CD4-positive, alpha-beta T cell (primary cell): ENCODE measurements at regions not wholly inside any gene's neighbourhood (a gene's known extent, or its start where the extent isn't known, plus 50 kb on each side); places are given as distances from the start of the nearest gene placed in this dataset.

Experiments used
- ATAC-seq: fragments of 200-7000 bp; cut with Tn5 transposase; one replicate; pipeline ENCODE4 v1.10.0; 2022; ENCODE audit warnings: mild to moderate bottlenecking; ENCODE audit not compliant: poor library complexity
- CTCF ChIA-PET: fragments of 350-600 bp; sonication (Branson Sonifier 250); formaldehyde crosslinking; loops from one replicate; lab custom pipeline; 2021; ENCODE audit warnings: antibody characterized with exemption, inconsistent platforms; lab: Charles Lee
- POLR2A ChIA-PET: fragments of 350-600 bp; sonication (Branson Sonifier 250); formaldehyde crosslinking; loops from one replicate; lab custom pipeline; 2021; ENCODE audit warnings: antibody characterized with exemption, inconsistent platforms; lab: Charles Lee
- DNase-seq, 14 experiments: peaks; one replicate each; pipeline ENCODE4 v3.0.0-alpha.2; 2013 to 2020; ENCODE audit warnings: mixed read lengths in 2 of 14
- H3K27ac ChIP-seq, 2 donors: one replicate each; pipeline versions ENCODE4 v1.5.1 to v1.7.0; 2013; ENCODE audit warnings: low read length in 2 of 2, low read depth in 1 of 2, mild to moderate bottlenecking in 1 of 2
- H3K27me3 ChIP-seq, 2 experiments: 1 replicate in 1 of 2; 2 replicates in 1 of 2; pipeline versions ENCODE4 v1.6.1 to v1.7.0; 2013; ENCODE audit warnings: low read length in 2 of 2, control low read depth in 1 of 2, mild to moderate bottlenecking in 1 of 2, moderate library complexity in 1 of 2; ENCODE audit not compliant: insufficient read depth in 2 of 2, control insufficient read depth in 1 of 2
- H3K36me3 ChIP-seq: one replicate; pipeline ENCODE4 v1.6.1; 2013; ENCODE audit warnings: low read length, control low read depth; ENCODE audit not compliant: insufficient read depth
- H3K4me1 ChIP-seq: one replicate; pipeline ENCODE4 v1.6.1; 2013; ENCODE audit warnings: low read length, control low read depth; ENCODE audit not compliant: insufficient read depth
- H3K4me3 ChIP-seq: one replicate; pipeline ENCODE4 v1.5.1; 2013; ENCODE audit warnings: mild to moderate bottlenecking, low read length, moderate library complexity
- H3K9me3 ChIP-seq, 2 experiments: 1 replicate in 1 of 2; 2 replicates in 1 of 2; pipeline versions ENCODE4 v1.6.1 to v1.7.0; 2013; ENCODE audit warnings: low read length in 2 of 2, mild to moderate bottlenecking in 2 of 2, control low read depth in 1 of 2, moderate library complexity in 1 of 2; ENCODE audit not compliant: control insufficient read depth in 1 of 2, insufficient read depth in 1 of 2
- H3K27ac Mint-ChIP-seq: one replicate; pipeline ENCODE4 v1.8.0; 2020; ENCODE audit warnings: mixed read lengths
- H3K27me3 Mint-ChIP-seq: one replicate; pipeline ENCODE4 v1.8.0; 2021; ENCODE audit warnings: mixed read lengths
- H3K36me3 Mint-ChIP-seq: one replicate; pipeline ENCODE4 v1.8.0; 2021; ENCODE audit warnings: low read depth, mixed read lengths
- H3K4me1 Mint-ChIP-seq: one replicate; pipeline ENCODE4 v1.8.0; 2021; ENCODE audit warnings: low read depth, mixed read lengths
- H3K4me3 Mint-ChIP-seq: one replicate; pipeline ENCODE4 v1.8.0; 2020; ENCODE audit warnings: mild to moderate bottlenecking, mixed read lengths
- H3K9me3 Mint-ChIP-seq: one replicate; pipeline ENCODE4 v1.8.0; 2020; ENCODE audit warnings: mixed read lengths
- intact Hi-C, 2 experiments: fragments of 100-400 bp; cut with DNase I in 1 of 2; cut with micrococcal nuclease in 1 of 2; formaldehyde crosslinking; loops; one replicate each; pipeline versions ENCODE4 v1.15.1 to v1.9.0; 2023 to 2025; cut with DNase I, micrococcal nuclease
- TF ChIP-seq, protein P1 (sequence below): fragments of 200-600 bp; IDR thresholded peaks from one replicate; pipeline ENCODE4 v1.8.0; 2022; ENCODE audit warnings: antibody characterized with exemption, mild to moderate bottlenecking

DNA sequence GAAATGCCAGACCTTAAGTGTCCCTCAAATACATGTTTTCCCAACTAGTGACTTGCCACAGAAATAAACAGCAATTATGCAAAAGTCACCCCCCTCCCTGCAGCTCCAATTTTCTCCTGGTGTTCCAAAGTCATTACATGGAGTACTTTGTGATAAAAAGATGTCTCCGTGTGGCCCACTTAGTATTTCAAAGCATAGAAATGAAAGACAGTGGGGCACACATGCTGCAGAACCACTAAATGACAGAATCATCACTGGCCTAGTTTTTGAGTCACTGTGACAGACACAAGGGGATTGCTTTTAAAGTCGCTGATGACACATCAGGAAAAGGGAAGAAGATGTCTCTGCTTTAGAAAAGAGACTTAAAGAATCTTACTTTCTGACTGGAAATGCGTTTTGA, 323.4 kb downstream of the PSAT1 start:
- no peaks in the 10 kb centered on the region for H3K9me3 ChIP-seq
- Mint-ChIP-seq H3K27ac (no peak overlapping the region), H3K27me3 (no peaks in the 10 kb centered on the region), H3K9me3 (no peaks in the 10 kb centered on the region), H3K4me1 (no peaks in the 10 kb centered on the region), H3K4me3 (no peak overlapping the region), H3K36me3 (no peaks in the 10 kb centered on the region)
- ATAC-seq (no peak), DNase-seq (no peak)
- CTCF ChIA-PET = no interaction called here
- POLR2A ChIA-PET = no interaction called here
- intact Hi-C loops = no loop called here
- no peak overlapping the region for H3K4me3 ChIP-seq
- TF ChIP-seq, protein P1, sequence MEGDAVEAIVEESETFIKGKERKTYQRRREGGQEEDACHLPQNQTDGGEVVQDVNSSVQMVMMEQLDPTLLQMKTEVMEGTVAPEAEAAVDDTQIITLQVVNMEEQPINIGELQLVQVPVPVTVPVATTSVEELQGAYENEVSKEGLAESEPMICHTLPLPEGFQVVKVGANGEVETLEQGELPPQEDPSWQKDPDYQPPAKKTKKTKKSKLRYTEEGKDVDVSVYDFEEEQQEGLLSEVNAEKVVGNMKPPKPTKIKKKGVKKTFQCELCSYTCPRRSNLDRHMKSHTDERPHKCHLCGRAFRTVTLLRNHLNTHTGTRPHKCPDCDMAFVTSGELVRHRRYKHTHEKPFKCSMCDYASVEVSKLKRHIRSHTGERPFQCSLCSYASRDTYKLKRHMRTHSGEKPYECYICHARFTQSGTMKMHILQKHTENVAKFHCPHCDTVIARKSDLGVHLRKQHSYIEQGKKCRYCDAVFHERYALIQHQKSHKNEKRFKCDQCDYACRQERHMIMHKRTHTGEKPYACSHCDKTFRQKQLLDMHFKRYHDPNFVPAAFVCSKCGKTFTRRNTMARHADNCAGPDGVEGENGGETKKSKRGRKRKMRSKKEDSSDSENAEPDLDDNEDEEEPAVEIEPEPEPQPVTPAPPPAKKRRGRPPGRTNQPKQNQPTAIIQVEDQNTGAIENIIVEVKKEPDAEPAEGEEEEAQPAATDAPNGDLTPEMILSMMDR = no peak
- H3K4me1 ChIP-seq = no peaks in the 10 kb centered on the region
- no peak overlapping the region for H3K27ac ChIP-seq
- no peaks in the 10 kb centered on the region for H3K27me3 ChIP-seq
- H3K36me3 ChIP-seq = no peaks in the 10 kb centered on the region

DNA sequence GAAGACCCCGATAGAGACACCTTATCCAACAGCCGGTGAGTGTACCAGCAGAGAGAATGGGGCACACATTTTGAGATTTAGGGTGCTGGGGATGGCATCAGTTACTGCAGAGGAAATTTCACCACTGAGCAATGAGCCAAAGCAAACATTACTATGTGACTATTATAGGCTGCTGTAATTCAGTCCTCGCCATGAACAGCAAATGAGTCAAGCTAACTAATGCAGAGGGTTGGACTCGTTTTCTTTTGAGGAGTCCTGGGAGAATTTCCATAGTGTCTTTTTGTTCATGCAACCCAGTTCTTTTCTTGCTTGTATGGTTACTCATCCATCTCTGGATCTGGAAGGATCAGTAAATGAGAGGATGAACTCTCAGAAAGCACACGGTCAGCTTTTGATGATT, 323.8 kb downstream of the PSAT1 start:
- ChIA-PET POLR2A (no interaction called here), CTCF (no interaction called here)
- Histone ChIP-seq H3K27me3 (no peaks in the 10 kb centered on the region), H3K36me3 (no peaks in the 10 kb centered on the region), H3K4me1 (no peaks in the 10 kb centered on the region), H3K27ac (no peak overlapping the region), H3K4me3 (no peak overlapping the region), H3K9me3 (no peaks in the 10 kb centered on the region)
- Mint-ChIP-seq H3K4me3 (no peak overlapping the region), H3K27ac (no peak overlapping the region), H3K27me3 (no peaks in the 10 kb centered on the region), H3K4me1 (no peaks in the 10 kb centered on the region), H3K36me3 (no peaks in the 10 kb centered on the region), H3K9me3 (no peaks in the 10 kb centered on the region)
- ATAC-seq = no peak
- TF ChIP-seq, protein P1 = no peak
- DNase-seq = no peak
- intact Hi-C loops = no loop called here

DNA sequence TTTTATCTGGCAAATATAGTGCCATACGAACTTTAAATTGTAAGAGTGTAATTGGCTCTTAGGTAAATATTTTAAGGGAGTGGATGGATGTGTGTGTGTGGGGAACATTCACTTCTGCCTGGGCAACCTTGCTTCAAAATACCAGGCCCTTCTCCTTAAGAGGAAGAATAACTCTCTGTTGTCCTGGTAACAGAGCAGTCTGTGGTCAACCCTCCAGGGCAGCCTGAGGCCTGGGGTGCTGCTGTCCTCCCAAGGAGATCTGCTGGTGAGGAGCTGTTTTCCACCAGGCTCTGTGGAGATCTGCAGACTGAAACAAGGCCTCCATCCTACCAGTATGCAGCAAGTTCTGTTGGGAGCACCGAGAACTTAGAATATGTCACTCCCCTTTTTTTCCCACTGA, 325.2 kb downstream of the PSAT1 start:
- POLR2A ChIA-PET = no interaction called here
- no peaks in the 10 kb centered on the region for H3K36me3 Mint-ChIP-seq
- ATAC-seq (no peak), DNase-seq (no peak)
- H3K27me3 ChIP-seq = no peaks in the 10 kb centered on the region
- no peak overlapping the region for H3K27ac Mint-ChIP-seq
- no peaks in the 10 kb centered on the region for H3K9me3 ChIP-seq
- H3K36me3 ChIP-seq = no peaks in the 10 kb centered on the region
- H3K4me3 ChIP-seq = no peak overlapping the region
- H3K4me3 Mint-ChIP-seq = no peak overlapping the region
- intact Hi-C loops = no loop called here
- H3K27me3 Mint-ChIP-seq = no peaks in the 10 kb centered on the region
- CTCF ChIA-PET = no interaction called here
- H3K4me1 ChIP-seq = no peaks in the 10 kb centered on the region
- H3K9me3 Mint-ChIP-seq = no peaks in the 10 kb centered on the region
- no peaks in the 10 kb centered on the region for H3K4me1 Mint-ChIP-seq
- TF ChIP-seq, protein P1 = no peak
- no peak overlapping the region for H3K27ac ChIP-seq
